RWPE1 (cell line): ENCODE measurements at regions not wholly inside any gene's neighbourhood (a gene's known extent, or its start where the extent isn't known, plus 50 kb on each side); places are given as distances from the start of the nearest gene placed in this dataset.

ENCODE experiments used
- CTCF ChIA-PET: fragments of 350-600 bp; sonication (Branson Sonifier 250); formaldehyde crosslinking; extraction: SDS; loops from one replicate; lab custom pipeline; 2021; lab: Yijun Ruan, JAX
- POLR2A ChIA-PET: fragments of 400-600 bp; formaldehyde crosslinking; extraction: SDS; loops from one replicate; lab custom pipeline; 2020; ENCODE audit warnings: antibody characterized with exemption; ENCODE audit not compliant: low non-redundant PET; lab: Yijun Ruan, JAX
- DNase-seq: peaks from one replicate; pipeline ENCODE4 v3.0.0; 2012; ENCODE audit warnings: low spot score
- H3K27ac ChIP-seq: fragments of 450-650 bp; 2 replicates; pipeline ENCODE4 v1.5.1; 2017
- CTCF ChIP-seq: fragments of 450-650 bp; conservative IDR thresholded peaks from 2 replicates; pipeline ENCODE4 v1.5.1; 2017; ENCODE audit warnings: low read depth, mild to moderate bottlenecking

- TF ChIP-seq CTCF: no peak
- ChIA-PET CTCF (interaction anchor here (0.6 kb wide), 1 partner anchor 433 kb away, joined by 3 read pairs; no protein-coding TSS in a partner anchor), POLR2A (no interaction called here)
- no peak for DNase-seq
- H3K27ac ChIP-seq: no peak overlapping the region
These were observed 291.3 kb upstream of the LDB2 start for GRCh38 chr4:17189759-17190158.

GRCh38 chr4:17189401-17189720 lies 290.9 kb upstream of the LDB2 start:
- no peak for TF ChIP-seq CTCF
- ChIA-PET CTCF (interaction anchor here (0.6 kb wide), 1 partner anchor 433 kb away, joined by 3 read pairs; no protein-coding TSS in a partner anchor), POLR2A (no interaction called here)
- DNase-seq: no peak
- H3K27ac ChIP-seq: no peak overlapping the region

GRCh38 chr4:17188547-17189400 lies 290.3 kb upstream of the LDB2 start:
- DNase-seq: no peak
- POLR2A ChIA-PET: no interaction called here
- no peak overlapping the region for H3K27ac ChIP-seq
- CTCF ChIA-PET: interaction anchor here (0.7 kb wide), 1 partner anchor 590 kb away, joined by 3 read pairs; no protein-coding TSS in a partner anchor
- TF ChIP-seq CTCF: no peak

GRCh38 chr4:17188125-17188524 lies 289.7 kb upstream of the LDB2 start:
- ChIA-PET CTCF (interaction anchor here (0.7 kb wide), 1 partner anchor 590 kb away, joined by 3 read pairs; no protein-coding TSS in a partner anchor), POLR2A (no interaction called here)
- no peak for TF ChIP-seq CTCF
- H3K27ac ChIP-seq: no peak overlapping the region
- DNase-seq: no peak

- no peak for DNase-seq
- no peak for TF ChIP-seq CTCF
- CTCF ChIA-PET: no interaction called here
- POLR2A ChIA-PET: no interaction called here
- H3K27ac ChIP-seq: no peak overlapping the region
These were observed 288.6 kb upstream of the LDB2 start for GRCh38 chr4:17187003-17187402.

GRCh38 chr4:17182888-17183287 lies 284.4 kb upstream of the LDB2 start:
- CTCF ChIA-PET: interaction anchor here (0.7 kb wide), 1 partner anchor 14 kb away, joined by 4 read pairs; no protein-coding TSS in a partner anchor
- H3K27ac ChIP-seq: no peak overlapping the region
- no peak for DNase-seq
- TF ChIP-seq CTCF: no peak
- POLR2A ChIA-PET: no interaction called here
